ENCODE measurements at regions not wholly inside any gene's neighbourhood (a gene's known extent, or its start where the extent isn't known, plus 50 kb on each side); places are given as distances from the start of the nearest gene placed in this dataset.

DNA sequence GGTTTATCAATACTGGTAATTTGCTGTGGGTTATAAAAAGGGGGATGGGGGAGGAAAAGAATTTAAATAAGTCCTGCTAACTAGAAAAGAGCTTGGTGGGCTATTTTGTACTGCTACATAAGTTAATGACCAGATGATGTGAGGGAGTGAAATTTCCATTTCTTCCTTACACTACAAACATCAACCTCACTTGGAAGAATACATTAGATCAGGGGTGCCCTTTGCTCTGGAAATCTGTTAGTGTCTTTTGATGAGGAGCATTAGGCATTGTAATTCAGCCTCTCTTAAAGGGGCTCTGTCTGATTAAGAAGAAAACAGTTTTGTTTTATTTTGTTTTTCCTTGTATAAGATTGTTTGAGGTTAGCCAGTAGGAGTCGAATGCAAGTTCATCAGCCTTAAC, 576.4 kb upstream of the TBL1XR1 start:
- H3K27ac Mint-ChIP-seq: no peak overlapping the region
- no peaks in the 10 kb centered on the region for H3K4me1 Mint-ChIP-seq
- CTCF ChIA-PET: no interaction called here
- no peak overlapping the region for H3K4me3 Mint-ChIP-seq
- peaks cover 10% of the 10 kb centered on the region; the same call in 1 of the 2 replicates for H3K36me3 Mint-ChIP-seq
- TF ChIP-seq JAZF1 (CRISPR knock-in tag; IDR thresholded peaks at IDR 0.05): no peak
- TF ChIP-seq, protein P1, sequence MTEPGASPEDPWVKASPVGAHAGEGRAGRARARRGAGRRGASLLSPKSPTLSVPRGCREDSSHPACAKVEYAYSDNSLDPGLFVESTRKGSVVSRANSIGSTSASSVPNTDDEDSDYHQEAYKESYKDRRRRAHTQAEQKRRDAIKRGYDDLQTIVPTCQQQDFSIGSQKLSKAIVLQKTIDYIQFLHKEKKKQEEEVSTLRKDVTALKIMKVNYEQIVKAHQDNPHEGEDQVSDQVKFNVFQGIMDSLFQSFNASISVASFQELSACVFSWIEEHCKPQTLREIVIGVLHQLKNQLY (CRISPR knock-in tag; IDR thresholded peaks at IDR 0.05): no peak
- DNase-seq (ENCODE audit: low spot score): no peak
- POLR2A ChIA-PET: no interaction called here
- ATAC-seq: no peak
- H3K9me3 Mint-ChIP-seq: peaks cover 14% of the 10 kb centered on the region
- H3K27me3 Mint-ChIP-seq (ENCODE audit: low read depth): no peaks in the 10 kb centered on the region

DNA sequence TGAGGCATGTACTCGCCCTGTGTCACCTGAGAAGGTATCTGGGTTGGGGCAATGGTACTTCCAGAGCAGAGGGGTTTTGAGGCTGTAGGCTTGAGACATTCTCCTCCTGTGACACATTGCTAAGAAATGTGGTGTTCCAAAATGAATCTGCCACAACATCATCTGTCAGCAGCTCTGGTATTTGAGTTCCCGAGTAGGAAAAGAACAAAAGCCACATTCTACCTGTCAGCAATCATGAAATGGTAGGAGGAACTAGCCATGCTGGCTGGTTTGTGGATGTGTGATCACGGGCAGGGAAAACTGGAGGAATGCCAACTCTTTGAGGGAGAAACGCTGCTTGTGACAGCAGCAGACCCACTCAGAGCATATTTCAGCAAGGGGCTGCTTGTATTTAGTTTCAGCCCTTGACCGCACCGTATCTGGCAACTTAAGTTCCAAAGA, 579.4 kb upstream of the TBL1XR1 start:
- ATAC-seq: no peak
- TF ChIP-seq, protein P2, sequence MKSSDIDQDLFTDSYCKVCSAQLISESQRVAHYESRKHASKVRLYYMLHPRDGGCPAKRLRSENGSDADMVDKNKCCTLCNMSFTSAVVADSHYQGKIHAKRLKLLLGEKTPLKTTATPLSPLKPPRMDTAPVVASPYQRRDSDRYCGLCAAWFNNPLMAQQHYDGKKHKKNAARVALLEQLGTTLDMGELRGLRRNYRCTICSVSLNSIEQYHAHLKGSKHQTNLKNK (CRISPR knock-in tag; IDR thresholded peaks at IDR 0.05): no peak
- TF ChIP-seq ZNF416 (CRISPR knock-in tag; IDR thresholded peaks at IDR 0.05): no peak

DNA sequence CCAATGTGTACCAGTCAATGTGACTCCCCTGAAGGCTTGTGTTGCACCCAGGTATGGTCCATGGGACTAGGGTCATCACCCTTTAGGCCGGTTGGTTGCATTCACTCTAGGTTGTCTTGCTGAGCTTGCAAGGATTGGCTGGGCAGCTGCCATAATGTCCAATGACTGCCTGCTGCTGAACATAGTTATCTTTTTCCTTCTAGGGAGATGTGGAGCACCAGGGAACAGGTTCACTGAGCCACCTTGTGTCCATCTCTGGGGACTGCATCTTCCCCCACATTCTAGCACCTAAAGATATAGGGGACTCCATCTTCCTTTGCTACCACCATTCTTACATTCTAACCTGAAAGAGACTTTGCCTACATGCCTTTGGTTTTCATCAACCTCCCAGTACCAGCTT, 580.4 kb upstream of the TBL1XR1 start:
- ATAC-seq: peak; percentile 95
- no peaks in the 10 kb centered on the region for H3K9me3 Mint-ChIP-seq
- H3K36me3 Mint-ChIP-seq: no peaks in the 10 kb centered on the region
- POLR2A ChIA-PET: no interaction called here
- no peaks in the 10 kb centered on the region for H3K27me3 Mint-ChIP-seq (ENCODE audit: low read depth)
- H3K4me1 Mint-ChIP-seq: peaks cover 9% of the 10 kb centered on the region
- no peak overlapping the region for H3K27ac Mint-ChIP-seq
- CTCF ChIA-PET: interaction anchor here (0.5 to 1.1 kb wide), 3 partner anchors 166 to 390 kb away, joined by 3 to 4 read pairs (median 4); no protein-coding TSS in a partner anchor
- TF ChIP-seq, protein P3, sequence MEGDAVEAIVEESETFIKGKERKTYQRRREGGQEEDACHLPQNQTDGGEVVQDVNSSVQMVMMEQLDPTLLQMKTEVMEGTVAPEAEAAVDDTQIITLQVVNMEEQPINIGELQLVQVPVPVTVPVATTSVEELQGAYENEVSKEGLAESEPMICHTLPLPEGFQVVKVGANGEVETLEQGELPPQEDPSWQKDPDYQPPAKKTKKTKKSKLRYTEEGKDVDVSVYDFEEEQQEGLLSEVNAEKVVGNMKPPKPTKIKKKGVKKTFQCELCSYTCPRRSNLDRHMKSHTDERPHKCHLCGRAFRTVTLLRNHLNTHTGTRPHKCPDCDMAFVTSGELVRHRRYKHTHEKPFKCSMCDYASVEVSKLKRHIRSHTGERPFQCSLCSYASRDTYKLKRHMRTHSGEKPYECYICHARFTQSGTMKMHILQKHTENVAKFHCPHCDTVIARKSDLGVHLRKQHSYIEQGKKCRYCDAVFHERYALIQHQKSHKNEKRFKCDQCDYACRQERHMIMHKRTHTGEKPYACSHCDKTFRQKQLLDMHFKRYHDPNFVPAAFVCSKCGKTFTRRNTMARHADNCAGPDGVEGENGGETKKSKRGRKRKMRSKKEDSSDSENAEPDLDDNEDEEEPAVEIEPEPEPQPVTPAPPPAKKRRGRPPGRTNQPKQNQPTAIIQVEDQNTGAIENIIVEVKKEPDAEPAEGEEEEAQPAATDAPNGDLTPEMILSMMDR (IDR thresholded peaks at IDR 0.05): peak; percentile 40
- TF ChIP-seq FOXP1 (CRISPR knock-in tag; IDR thresholded peaks at IDR 0.05; ENCODE audit: borderline replicate concordance) (no peak), NFATC4 (CRISPR knock-in tag; IDR thresholded peaks at IDR 0.05) (no peak)
- DNase-seq (ENCODE audit: low spot score): peak; percentile 61
- no peak overlapping the region for H3K4me3 Mint-ChIP-seq

More for the DNA sequence above, 579.4 kb upstream of the TBL1XR1 start:
- Mint-ChIP-seq H3K4me1 (peaks cover 6% of the 10 kb centered on the region), H3K27ac (no peak overlapping the region), H3K27me3 (ENCODE audit: low read depth) (no peaks in the 10 kb centered on the region), H3K4me3 (no peak overlapping the region), H3K36me3 (no peaks in the 10 kb centered on the region), H3K9me3 (no peaks in the 10 kb centered on the region)
- no peak for DNase-seq (ENCODE audit: low spot score)
- ChIA-PET CTCF (interaction anchor here (0.6 kb wide), 1 partner anchor 453 kb away, joined by 4 read pairs; no protein-coding TSS in a partner anchor), POLR2A (no interaction called here)

DNA sequence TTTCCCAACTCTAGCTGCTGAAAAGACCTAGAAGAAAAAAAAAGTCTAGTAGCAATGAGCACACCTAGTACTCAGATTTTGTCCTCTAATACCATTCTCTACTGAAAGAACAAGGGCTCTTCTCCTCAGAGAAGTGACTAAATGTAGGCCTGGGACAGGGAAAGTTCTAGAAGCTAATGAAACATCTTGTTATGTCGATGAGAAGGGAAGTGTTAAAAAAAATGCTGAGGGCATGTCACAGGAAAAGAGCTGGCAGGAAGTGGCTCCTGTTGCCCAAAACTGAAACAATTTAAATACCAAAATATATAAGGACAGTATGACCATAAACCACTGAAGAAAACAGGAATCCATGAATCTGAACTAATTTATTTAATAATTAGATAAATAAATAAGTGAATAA, 581.4 kb upstream of the TBL1XR1 start:
- no peak for TF ChIP-seq EMX1 (CRISPR knock-in tag; IDR thresholded peaks at IDR 0.05)
- TF ChIP-seq, protein P4, sequence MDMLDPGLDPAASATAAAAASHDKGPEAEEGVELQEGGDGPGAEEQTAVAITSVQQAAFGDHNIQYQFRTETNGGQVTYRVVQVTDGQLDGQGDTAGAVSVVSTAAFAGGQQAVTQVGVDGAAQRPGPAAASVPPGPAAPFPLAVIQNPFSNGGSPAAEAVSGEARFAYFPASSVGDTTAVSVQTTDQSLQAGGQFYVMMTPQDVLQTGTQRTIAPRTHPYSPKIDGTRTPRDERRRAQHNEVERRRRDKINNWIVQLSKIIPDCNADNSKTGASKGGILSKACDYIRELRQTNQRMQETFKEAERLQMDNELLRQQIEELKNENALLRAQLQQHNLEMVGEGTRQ (CRISPR knock-in tag; IDR thresholded peaks at IDR 0.05): no peak
- TF ChIP-seq GTF2I (CRISPR knock-in tag; conservative IDR thresholded peaks at IDR 0.05): no peak
- TF ChIP-seq, protein P5, sequence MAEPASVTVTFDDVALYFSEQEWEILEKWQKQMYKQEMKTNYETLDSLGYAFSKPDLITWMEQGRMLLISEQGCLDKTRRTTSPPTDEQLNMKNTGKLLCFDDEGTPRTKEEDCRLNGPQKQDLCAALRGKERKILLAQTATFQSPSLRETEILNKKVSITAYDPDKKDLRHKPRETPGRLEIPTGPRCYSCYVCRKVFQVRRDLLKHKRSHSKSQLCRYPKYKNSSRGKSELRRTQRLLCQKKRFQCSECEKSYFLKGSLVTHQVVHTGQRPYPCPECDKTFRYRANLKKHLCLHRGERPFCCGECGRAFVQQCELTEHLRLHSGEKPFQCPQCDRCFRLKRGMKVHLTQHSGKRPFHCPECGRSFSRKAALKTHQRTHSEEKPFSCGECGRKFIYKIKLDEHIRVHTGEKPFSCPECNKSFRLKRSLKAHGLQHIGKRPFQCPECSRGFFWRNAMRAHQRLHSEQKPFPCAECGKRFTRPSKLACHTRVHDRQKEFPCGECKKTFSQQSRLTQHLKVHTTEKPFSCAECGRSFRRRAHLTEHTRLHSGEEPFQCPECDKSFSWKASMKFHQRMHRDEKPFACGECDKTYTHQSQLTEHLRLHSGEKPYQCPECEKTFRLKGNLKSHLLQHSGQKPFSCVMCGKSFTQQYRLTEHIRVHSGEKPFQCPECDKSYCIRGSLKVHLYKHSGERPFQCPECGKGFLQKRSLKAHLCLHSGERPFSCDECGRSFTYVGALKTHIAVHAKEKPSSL (CRISPR knock-in tag; conservative IDR thresholded peaks at IDR 0.05): no peak
- TF ChIP-seq TEAD1 (CRISPR knock-in tag; IDR thresholded peaks at IDR 0.05): no peak
- TF ChIP-seq NR1H2 (CRISPR knock-in tag; IDR thresholded peaks at IDR 0.05): no peak
- TF ChIP-seq CBFB (CRISPR knock-in tag; IDR thresholded peaks at IDR 0.05; ENCODE audit: low read depth): no peak
- TF ChIP-seq, protein P6, sequence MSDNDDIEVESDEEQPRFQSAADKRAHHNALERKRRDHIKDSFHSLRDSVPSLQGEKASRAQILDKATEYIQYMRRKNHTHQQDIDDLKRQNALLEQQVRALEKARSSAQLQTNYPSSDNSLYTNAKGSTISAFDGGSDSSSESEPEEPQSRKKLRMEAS (CRISPR knock-in tag; IDR thresholded peaks at IDR 0.05): no peak
- no peak for TF ChIP-seq FOXJ3 (CRISPR knock-in tag; IDR thresholded peaks at IDR 0.05; ENCODE audit: borderline replicate concordance)
- ChIA-PET POLR2A (no interaction called here), CTCF (no interaction called here)
- no peak overlapping the region for H3K27ac Mint-ChIP-seq
- peaks cover 9% of the 10 kb centered on the region for H3K4me1 Mint-ChIP-seq
- no peak for DNase-seq (ENCODE audit: low spot score)
- H3K27me3 Mint-ChIP-seq (ENCODE audit: low read depth): no peaks in the 10 kb centered on the region
- no peaks in the 10 kb centered on the region for H3K9me3 Mint-ChIP-seq
- ATAC-seq: no peak
- H3K4me3 Mint-ChIP-seq: no peak overlapping the region
- H3K36me3 Mint-ChIP-seq: no peaks in the 10 kb centered on the region
